ENCODE measurements at regions not wholly inside any gene's neighbourhood (a gene's known extent, or its start where the extent isn't known, plus 50 kb on each side); places are given as distances from the start of the nearest gene placed in this dataset.

GRCh38 chr2:126518196-126518595, 137.8 kb upstream of the GYPC start:
- no peak for DNase-seq

DNA sequence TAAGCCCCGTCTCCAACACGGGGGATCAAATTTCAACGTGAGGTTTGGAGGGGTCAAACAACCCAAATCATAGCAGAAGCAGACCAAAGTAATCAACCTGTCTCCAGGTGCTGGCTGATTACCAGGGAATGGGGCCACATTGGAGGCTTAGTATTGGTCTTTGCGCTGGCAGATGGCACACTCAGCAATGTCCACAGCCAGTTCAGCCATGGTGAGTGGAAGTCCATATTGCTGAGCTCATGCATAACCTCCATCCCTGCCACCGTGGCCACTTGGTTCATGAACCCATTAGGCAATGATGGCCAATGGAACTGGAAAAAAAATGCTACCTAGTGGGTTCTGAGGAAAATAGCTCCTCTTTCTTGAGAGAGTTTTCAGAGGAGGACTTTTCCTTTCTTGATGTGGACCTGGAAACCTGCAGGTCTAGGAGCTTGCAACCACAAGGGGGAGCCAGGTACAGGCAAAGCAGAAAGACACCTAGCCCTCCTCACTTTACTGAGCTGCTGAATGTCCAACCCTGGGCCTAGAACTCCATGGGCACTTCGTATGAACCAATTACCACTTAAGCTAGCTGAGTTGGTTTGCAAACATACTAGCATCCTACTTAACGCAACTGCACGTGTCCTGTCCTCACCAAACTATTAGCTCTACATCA, 128.0 kb upstream of the GYPC start:
- peak; percentile 71 for DNase-seq

- no peak for DNase-seq
Measured at GRCh38 chr2:126531029-126531428, 124.9 kb upstream of the GYPC start.

- DNase-seq: no peak
Measured at GRCh38 chr2:126534478-126534877, 121.5 kb upstream of the GYPC start.

DNA sequence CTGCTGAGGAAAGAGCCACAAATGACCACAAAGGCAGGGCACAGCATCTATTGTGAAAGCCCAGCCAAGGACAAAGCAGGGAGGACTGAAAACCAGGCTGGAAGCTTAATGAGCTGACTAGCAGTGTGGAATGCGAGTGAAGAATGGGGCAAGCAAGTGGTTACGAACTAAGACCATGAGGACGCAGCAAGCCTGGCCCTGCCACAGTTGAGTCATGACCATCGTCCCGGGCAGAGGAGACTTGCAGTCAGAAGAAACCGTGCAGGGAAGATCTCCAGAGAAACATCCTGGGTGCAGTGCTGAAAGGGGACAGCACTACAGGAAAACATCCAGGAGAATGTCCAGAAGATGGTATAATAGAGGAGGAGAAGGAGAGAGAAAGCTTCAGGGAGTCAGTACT, 120.5 kb upstream of the GYPC start:
- DNase-seq: no peak

- no peak for DNase-seq
Measured at GRCh38 chr2:126536605-126537200, 119.3 kb upstream of the GYPC start.

- no peak for DNase-seq
Measured at GRCh38 chr2:126539101-126539500, 116.9 kb upstream of the GYPC start.

GRCh38 chr2:126542247-126542646, 113.7 kb upstream of the GYPC start:
- DNase-seq: no peak

DNA sequence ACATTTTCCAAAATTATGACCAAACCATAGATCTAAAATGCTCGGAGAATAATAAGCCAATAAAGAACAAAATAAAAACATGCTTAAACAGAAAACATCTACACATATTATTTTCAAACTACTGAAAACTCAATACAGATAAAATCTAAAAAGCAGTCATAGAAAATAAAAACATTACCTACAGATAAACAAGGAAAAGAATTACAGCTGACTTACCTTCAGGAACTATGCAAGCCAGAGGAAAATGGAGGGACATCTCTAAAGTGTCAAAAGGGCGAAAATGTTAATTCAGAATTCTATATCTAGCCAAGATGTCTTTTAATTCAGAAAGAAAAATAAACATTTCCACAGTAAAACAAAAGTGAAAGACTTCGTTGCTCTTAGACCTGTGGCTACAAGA, 112.9 kb upstream of the GYPC start:
- DNase-seq: no peak

- DNase-seq: no peak
Measured at GRCh38 chr2:126558029-126558428, 97.9 kb upstream of the GYPC start.

DNA sequence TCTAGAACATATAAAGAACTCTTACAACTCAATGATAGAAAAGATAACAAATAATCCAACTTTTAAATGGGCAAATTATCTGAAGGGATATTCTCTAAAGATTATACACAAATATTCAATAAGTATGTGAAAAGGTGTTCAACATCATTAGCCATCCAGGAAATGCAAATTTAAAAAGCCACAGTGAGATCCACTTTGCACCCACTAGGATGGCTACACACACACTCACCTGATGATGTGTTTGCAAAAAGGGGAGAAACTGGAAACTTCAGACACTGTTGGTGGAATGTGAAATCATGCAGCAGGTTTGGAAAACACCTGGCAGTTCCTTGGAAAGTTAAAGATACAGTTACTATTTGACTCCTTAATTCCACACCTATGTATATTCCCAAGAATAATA, 87.2 kb upstream of the GYPC start:
- DNase-seq: no peak

DNA sequence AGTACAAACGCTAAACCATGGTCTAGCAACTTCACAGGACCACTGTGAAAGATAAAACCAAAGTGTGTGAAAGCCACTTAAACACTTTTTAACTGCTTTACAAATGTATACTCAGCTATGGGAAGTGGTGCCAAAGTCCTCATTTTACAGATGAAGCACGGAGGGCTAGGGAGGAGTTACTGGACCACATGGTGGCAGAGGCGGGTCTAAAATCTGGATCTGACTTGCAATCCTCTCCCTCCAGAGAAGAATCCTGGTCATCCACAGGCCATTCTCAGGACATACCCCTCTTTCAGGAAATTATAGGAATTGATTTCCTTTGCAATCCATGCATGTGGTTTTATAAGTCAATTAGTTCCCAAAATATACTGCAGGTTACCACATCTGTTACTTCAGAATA, 84.6 kb upstream of the GYPC start:
- DNase-seq: no peak

GRCh38 chr2:126575631-126576030, 80.3 kb upstream of the GYPC start:
- no peak for DNase-seq

DNA sequence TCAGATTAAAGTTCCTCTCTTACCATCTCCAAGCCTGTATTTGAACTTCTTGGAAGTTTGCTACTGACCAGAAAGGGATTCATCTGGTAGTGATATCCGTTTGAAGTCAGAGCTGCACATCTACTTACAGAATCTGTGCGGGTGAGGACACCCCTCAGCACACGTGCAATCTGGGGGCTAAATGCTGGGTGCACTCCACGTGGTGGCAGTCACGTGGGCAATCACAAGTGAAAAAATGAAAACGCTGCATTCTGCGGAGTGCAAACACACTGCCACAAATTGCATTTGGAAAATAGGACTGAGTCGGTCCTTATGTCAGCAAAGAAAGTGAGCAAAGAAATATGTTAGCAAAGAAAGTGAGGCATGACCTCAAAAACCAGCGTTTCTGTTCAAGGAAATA, 76.1 kb upstream of the GYPC start:
- no peak for DNase-seq

- DNase-seq: no peak
Measured at GRCh38 chr2:126586317-126586716, 69.6 kb upstream of the GYPC start.

DNA sequence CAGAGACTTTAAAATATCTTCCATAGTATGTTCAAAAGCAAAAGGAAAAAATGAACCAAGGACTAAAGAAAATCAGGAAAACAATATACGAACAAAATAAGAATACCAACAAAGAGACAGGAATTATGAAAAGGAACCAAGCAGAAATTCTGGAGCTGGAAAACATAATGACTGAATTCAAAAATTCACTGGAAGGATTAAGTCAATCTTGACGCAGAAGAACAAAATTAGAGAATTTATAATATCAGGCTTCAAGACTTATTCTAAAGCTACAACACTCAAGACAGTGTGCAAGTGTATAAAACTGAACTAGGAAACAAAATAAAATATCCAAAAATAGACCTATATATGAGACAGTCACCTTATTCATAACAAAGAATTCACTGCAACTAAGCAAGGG, 56.9 kb upstream of the GYPC start:
- DNase-seq: no peak

GRCh38 chr2:126600742-126601141, 55.2 kb upstream of the GYPC start:
- DNase-seq: no peak

DNA sequence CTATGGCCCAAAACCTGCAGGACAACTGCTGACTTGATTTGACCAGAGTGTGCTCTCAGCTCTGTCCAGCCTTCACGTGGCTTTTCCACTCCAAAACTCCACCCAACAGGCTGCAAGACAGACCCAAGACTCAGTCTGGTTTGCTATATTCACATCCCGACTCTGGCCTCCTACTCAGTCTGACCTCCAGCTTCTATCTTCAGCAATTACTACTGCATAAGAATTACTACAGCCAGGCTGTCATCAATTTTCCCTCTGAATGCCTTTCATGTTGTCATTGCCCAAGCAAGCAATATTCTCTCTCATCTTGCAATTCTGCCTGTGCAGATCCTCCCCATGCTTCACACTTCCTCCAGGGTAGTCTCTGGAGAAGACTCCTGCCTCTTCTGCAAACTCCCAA, 53.6 kb upstream of the GYPC start:
- no peak for DNase-seq

All from activated CD4-positive, alpha-beta T cell treated with anti-CD3 and anti-CD28 coated beads, Interleukin-2, amount 50 U/mL, for 1 hour (primary cell).